Activated T-cell treated with anti-CD3 and anti-CD28 coated beads for 1 hour (primary cell): ENCODE measurements at regions not wholly inside any gene's neighbourhood (a gene's known extent, or its start where the extent isn't known, plus 50 kb on each side); places are given as distances from the start of the nearest gene placed in this dataset.

ENCODE experiments used
- DNase-seq: peaks from one replicate; pipeline ENCODE4 v3.0.0-alpha.2; 2020; ENCODE audit warnings: low read depth

DNA sequence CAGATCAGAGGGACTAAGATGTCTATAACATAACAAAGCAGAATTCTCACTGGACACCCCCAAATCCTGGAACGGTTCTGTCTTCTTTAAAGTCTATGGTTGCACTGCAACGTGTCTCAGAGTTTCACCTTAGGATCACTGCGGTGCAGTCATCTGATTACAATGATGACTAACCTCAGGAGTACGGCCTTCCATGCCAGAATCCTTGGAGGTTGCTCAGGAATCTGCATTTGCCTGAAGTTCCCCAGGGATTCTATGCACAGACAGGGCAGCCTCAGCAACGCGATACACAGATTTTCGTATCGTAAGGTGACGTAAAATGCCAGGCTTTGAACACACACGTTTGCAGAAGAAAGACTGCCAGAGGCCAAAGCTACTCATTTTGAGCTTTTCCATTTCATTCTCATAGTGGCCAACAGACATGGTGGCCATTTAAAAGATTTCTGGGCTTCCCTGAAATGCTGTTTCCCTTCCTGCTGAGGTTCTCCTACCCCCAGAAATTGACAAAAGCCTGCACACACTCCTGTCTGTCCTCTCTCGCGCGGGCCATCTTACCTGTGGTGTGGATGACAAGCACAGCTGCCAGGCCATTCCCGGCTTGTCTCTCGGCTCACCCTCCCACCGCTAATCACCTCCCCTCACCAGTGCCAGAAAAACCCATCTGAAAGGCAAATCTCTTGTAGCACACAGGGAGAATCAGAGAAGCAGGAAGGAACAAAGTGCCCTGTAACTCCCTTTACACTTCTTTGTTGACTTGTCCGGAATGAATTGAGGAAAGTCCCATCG lies 148.8 kb downstream of the ACKR3 start:
- no peak for DNase-seq

DNA sequence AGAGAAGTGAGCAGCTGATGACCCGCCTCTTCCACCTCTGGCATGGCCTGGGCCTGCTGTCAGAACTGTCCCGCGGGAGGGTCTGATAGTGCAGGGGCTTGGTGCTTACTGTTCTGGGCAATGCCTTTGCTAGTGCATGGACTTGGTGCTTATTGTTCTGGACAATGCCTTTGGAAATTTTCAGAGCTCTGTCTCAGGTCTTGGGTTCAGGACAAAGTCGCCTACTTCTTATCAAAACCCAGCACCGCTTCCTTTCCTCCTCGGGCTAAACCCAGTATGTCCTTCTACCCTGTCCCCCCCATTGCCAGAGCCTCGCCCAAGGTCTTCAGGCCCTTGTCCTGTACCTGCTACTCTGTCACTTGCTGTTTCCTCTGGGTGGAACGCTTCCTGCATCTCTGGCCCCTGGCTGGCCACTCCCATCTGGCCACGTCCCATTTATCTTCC lies 149.6 kb downstream of the ACKR3 start:
- no peak for DNase-seq

DNA sequence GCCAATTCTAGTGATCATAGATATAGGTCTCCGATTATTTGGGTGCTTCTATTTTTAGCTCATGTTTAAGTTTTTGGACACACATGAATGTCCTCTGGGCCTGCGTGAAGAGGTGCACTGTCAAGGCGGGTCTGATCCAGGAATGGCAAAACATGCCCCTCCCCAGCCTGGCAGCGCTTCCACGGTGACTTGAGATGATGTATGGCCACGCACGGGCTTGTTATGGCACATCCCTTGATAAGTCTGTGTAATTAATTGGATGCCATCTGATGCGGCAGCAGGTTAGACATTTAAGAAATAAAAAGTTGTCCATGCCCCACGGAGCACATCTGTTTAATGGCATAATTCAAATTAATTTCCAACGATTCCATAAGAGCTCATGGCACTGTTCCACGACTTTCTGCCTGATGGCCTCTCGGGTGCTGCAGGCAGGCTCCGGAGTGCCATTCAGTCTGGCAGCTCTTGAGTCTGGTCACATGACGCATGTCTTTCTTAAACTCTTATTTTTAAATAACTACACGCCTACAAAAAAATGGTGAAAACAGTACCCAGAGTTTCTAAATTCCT lies 151.4 kb downstream of the ACKR3 start:
- no peak for DNase-seq

DNA sequence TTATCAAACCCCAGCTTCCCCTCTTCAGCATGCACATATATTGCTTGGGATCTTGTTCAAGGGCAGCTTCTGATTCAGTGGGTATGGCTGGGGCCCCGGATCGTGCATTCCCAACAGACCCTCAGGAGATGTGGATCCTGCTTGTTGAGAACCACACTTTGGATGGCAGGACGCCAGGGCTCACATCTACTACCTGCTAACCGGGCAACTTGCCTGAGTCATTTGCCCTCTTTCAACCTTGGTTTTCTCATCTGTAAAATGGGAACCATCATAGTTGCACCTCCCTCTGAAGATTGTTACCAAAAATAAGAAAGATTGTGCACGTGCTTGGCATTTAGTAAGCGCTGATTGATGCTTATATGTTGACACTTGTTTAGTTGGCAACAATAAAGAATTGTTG lies 154.6 kb downstream of the ACKR3 start:
- DNase-seq: no peak

DNA sequence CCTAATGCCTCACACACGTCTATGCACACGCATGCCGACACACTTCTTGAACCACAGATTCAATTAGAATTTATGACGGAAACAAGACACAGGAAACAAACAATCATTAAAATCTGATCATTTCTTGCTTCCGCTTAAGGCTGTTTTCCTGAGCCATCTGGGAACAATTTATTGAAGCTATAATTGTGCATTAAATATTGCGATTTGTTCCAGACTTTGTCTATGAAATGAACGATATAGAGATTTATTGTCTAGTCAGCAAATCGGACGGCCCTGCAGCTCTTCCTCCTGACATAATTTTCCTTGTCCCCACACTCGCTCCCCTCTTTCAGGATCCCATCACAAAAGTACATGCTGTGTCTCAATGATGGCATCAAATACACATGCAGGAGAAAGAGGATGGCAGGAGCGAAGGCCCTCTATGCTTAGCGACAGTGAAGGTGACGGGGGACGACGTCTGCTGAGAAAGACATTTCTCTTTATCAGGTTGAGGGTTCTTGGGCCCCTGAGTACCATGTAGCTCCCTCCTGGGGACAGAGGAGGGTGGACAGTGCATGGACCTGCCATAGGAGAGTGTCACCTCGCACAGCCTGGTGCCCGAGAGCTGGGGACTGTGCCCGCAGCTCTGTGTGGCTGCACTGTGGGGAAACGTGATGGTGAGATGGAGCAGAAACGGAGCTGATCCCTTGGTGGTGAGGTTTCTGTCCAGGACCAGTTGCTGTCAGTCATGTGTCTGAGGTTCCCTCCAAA lies 157.3 kb downstream of the ACKR3 start:
- DNase-seq: no peak

DNA sequence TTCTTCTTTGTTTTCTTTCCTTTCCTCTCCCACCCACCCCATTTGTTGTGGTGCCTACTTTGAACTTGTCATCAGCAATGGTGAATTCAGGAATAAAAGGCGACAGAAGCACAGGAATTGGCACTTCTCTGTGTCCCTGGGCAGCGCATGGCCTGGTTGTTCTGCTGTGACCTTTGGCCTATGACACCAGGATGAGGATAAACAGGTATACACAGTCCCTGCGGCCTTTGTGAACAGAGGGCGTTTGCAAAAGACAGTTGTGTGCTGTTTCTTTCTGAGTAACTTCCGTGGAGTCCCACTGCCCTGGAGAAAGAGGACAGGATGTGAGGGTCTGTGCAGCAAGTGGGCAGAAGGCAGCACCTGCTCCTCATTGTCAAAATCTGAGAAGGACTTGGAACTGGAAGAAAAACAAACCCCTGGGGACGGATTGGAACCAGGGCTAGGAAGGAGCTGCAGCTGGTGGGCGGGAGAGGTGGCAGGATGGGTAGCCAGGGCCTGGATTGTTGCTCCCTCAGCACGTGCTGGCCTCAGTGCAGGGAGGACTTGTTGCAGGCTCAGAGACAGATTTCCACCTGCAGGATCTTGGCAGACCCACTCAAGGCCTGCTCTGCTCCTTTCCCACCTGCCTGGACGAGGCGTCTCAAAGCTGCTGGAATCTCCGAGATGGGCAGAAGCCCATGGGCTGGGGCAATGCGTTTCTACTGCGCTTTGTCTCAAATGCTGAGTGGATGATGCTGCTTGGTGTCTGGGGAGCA lies 159.5 kb downstream of the ACKR3 start:
- no peak for DNase-seq

DNA sequence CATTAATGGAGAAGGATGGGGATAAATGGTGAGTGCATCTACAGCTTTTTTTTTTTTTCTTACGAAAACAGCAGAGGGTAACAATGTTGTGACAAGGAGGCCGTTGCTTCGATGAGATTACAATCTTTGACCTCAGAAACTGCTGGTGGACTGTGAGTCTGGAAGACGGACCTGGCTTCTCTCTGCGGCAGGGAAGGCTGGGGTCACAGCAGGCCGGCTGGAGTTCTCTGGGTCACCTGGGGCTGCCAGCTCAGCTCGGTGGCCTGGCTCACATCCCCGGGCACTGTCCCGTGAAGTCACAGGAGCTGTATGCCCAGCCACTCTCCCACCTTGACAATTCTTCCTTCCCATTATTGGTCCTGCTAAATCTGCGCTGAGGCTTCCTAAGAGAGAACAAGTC lies 160.8 kb downstream of the ACKR3 start:
- DNase-seq: no peak

DNA sequence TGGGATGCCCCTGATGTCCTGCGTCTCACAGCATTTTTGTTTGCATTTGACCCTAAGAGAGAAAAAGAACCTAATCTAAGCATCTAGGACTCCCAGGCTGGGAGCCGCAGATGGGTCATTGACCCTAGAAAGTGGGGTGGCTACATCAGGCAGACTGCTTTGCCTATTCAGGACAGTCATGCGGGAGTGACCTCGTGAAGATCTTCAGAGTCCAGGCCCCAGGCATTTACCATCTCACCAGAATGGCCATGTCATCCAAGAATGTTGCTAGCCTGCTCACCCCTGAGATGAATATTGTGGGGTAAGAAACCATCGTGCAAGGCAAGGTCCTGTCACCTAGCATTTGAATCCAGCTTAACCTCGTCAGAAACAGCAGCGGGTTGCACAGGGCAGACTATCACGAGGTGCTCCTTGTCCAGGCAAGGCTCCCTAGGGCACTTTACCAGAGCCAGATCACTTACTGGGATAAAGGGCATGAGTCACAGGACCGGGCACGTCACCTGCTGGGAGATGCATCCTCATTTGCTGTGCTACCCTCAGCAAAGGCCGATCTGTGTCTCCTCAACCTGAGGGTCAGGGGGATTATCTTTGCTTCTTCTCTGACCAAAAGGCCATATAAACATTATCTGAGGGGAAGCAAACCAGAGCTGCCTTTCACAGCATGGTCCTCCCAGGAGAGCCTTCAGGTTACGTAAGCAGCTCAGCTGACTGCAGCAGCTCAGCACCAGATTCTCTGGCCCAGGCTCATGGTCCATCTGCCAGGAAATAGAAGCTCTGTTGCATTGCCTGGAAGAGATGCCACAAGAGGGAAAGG lies 162.3 kb downstream of the ACKR3 start:
- DNase-seq: no peak

DNA sequence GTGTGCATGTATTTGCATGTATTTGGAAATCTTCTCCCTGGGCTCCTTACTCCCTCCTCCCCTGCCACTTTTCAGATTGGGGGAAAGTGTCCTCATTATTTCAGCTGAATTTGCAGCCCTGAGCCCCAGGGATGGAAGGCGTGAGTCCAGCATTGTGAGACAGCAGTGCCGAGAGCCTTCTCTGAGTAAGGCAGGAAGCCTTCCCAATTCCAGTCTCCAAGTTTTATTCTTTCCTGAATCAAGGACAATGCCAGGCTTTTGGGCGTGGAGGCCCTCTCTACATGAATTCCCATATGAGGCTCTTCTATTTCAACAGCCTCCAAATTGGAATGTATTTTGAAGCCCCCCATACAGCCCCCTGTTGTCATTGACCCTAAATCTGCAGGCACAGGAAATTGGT lies 163.5 kb downstream of the ACKR3 start:
- DNase-seq: no peak

DNA sequence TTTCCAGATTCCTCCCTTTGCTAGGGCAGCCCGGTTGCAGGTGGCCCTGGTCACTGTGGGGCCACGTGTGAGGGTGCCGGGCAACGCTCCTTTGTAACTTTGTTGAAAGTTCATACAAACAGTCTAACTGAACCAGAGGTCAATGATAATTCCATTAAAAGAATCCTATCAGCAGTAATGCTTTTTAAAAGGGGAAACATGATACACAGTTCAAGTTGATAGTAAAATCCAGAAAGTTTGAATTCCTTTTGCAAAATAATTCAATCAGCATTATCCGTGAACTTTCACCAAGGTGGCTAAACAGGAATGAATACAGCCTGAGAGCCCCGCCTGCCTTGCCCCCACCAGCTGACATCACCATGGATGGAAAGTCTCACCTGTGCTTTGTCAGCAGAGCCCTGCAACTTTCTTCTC lies 166.2 kb downstream of the ACKR3 start:
- no peak for DNase-seq

DNA sequence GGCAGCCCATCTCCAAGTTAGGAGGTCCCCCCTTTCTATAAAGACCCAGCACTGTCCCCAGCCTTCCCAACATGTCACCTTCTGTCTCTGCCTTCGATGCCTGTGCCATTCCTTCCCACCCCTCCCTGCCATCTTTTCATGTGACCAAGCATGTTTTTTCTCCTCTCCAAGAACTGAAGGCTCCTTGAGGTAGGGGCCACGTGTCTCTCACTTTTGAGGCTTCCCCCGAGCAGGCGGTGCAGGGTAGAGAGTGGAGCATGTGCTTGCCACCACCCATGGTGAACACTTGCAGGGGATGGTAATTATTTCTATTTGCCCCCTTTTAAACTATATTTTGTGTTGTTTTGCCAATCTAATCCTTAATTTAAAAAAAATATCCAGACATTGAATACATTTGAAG lies 168.4 kb downstream of the ACKR3 start:
- DNase-seq: no peak

DNA sequence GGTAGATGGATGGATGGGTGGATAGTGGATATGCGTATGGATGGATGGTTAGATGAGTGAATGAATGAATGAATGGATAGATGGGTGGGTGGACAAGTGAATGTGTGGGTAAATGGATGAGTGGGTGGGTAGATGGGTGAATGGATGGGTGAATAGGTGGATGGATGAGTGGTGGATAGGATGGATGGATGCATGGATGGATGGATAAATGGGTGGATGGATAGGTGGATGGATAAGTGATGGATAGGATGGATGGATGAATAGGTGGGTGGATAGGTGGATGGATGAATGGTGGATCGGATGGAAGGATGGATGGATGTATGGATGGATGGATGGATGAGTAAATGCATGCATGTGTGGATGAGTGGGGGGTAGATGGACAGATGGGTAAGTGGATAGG lies 169.3 kb downstream of the ACKR3 start:
- DNase-seq: no peak

DNA sequence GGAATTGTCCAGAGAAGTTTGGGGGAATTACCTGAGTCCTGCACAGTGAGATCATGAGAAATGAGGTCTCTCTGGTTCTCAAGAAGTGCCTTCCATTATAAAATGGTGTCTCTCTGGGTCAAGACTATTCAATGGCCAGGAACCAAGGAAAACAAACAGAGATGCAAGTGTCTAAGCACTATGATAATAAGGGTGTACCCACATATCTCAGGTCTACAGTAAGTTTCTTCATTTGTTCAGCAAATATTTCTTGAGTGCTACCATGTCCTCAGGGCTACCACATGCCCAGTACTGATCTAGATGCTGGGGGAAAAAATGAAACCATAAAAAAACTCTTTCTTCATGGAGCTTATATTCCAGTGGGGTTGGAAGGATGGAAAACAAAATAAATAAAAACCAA lies 170.0 kb downstream of the ACKR3 start:
- DNase-seq: no peak

DNA sequence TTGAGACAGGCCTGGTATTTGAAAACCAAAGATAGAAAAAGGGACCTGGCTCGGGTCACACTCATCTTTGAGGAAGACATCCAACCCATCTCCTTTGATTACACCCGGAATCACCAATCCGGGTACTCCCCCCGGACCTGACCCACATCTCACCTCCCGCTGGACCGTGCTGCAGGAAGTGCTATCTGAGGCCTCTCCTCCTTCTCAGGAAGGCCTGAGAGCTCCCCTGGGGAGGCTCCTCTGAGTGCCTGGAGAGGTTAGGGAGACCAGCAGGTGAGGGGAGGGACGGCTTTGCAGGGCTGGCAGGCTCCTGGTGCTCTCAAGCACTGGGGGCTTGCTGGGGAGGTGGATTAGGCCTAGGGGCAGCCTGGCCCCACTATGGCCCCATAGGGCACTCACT lies 170.9 kb downstream of the ACKR3 start:
- no peak for DNase-seq

DNA sequence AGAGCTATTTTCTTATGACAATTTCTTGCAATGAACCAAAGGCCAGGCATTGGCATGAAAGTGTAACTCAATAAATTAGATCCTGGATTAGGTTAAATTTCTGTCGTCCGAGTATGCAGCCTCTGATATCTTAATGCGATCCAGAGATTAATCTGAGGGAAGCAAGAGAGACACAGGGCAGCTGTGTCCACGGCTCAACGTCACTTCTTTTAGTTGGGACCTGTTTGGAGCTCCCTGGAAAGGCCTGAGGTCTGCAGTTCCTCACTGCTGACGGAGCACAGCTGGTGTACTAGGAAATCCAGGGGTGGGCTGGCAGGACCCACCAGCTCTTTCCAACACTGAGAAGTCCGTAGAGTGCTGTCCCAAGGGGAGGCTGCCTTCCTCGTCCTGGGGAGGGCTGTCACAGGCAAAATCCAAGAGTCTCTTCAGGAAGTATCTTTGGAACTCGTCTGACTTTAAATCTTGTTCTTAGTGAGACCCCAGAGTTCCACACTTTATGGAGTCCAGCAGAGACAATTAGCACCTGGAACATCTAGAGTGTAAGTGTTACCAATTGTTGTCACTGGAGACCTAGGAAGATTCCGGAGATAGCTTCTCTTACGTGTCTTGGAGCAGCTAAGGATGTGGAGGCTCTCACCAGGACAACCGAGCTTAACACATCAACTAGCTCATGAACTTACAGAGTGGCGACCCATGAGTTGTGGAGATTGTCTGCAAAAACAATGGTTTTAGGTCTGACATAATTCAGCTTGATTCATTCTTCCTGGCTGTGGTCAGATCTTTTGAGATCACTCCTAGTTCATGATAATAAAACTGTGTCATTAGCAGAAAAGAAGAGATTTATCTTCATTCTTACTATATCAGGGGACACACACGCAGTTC lies 173.7 kb downstream of the ACKR3 start:
- DNase-seq: no peak

DNA sequence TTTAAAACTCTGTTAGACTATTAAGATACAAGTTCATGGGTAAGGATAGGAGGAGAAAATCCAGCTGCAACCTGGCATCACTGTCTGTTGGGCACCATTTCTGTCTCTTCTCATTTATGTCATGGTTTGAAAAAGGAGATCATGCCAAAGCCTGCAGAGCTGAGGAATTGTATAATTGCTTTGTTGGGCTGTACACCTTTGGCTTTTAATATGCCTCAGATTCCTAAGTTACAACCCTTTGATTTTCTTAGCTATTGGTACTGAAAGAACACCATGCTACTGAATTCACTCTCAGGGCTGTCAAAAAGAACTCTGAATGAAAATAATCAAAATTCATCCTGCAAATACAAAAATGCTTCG lies 174.3 kb downstream of the ACKR3 start:
- no peak for DNase-seq

DNA sequence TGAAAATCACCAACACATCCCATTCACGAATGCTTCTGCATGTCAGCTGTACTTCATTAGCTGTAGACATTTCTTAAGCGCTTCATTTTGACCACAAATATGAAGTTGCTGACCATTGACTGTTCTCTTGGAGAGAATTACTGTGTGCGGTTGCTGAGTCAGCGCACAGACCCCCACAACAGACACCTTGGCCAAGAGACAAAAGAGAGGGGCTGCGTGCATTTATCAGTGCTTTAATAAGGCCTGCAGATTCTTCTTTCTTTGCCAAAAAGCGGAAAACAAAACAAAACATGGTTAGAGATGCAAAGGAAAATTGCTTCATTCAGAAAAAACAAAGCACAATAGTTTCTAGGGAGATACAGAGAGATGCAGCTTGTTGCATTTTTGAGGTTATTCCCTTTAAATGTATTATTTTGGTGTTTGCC lies 174.7 kb downstream of the ACKR3 start:
- no peak for DNase-seq

DNA sequence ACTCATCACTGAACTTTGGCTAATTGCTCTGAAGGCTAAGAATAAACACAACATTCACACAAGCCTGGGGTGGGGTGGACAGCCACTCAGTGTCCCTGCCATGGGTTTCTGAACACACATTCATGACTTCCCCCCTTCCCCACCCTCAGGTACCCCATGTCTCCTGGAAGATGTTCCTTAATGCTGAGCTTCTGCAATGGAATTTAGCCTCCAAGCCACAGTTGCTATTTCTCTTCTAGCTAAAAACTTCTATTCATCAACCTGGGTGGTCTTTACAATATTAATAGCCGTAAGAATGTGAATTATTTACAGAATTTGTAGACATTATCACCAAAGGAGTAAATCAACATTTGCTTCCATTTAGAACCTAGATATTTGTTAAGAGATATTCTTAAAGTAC lies 175.1 kb downstream of the ACKR3 start:
- DNase-seq: no peak

DNA sequence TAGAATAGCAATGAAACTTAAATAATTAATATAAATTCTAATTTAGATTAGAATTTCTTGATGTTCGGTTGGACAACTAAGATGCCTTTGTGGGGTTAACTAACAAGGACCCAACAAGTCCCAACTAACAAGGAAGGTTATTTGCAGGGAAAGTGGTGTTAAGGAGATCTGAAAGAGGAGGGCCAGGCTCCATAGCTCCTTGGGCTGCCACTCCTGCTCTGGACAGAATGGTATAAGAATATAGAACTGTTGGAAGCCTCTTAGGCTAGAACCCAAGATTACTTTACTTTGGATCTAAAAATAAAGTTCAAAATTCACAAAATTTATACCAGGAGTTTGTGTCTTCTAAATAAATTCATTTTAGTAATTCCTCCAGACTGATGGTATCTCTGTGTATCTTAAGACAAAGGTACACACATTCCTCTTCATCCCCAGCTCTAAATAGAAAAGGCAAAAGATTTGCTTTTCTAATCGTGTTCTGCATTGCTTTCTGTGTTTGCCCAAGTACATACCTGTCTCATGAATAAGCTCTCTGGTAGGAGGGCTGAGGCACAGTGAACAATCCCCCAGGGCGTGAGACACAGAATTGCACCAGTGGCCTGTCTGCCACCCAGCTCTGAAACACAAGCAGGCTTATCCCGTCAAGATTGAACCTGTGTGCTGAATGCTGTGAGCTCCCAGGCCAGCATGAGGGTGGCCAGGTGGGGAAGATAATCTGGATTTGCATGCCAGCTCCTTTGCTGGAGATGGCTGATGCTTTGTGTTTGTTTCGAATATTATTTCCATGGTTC lies 176.0 kb downstream of the ACKR3 start:
- no peak for DNase-seq

DNA sequence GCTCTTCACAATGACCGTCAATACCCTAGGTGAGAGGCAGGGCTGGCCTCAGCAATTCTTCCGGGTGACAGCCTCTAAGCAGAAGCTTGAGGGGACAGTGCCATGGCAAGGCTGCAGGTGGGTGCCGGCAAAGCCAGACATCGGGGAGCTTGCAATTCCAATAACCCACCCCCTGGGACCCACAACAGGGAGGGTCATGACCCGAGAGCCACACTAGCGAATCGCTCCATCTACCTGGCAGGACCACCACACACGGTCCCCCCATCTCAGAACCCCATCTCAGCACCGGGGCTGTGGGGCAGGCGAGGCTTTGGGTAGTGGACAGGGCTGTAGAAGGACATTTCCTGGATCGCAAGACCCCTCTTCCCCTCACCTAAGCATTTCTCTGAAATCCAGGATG lies 177.2 kb downstream of the ACKR3 start:
- DNase-seq: no peak
